Heart left ventricle (tissue), 16 donors: ENCODE measurements at regions not wholly inside any gene's neighbourhood (a gene's known extent, or its start where the extent isn't known, plus 50 kb on each side); places are given as distances from the start of the nearest gene placed in this dataset.

Experiments used
- ATAC-seq, 4 donors: fragments of 200-7000 bp; cut with Tn5 transposase; one replicate each; pipeline ENCODE4 v1.9.1; 2020 to 2022; ENCODE audit warnings: moderate library complexity in 4 of 4, mild to moderate bottlenecking in 3 of 4, moderate number of reproducible peaks in 1 of 4
- DNase-seq, 5 donors: peaks; one replicate each; pipeline ENCODE4 v3.0.0-alpha.2; 2020
- H3K27ac ChIP-seq, 12 donors: fragments of 200-600 bp; sonication (generic) in 4 of 12; one replicate each; pipeline versions ENCODE4 v1.5.0 to v1.8.0; 2016 to 2022; ENCODE audit warnings: mild to moderate bottlenecking in 2 of 12
- H3K27me3 ChIP-seq, 9 donors: fragments of 200-600 bp; sonication (generic) in 2 of 9; one replicate each; pipeline versions ENCODE4 v1.5.1 to v1.8.0; 2016 to 2022; ENCODE audit warnings: mild to moderate bottlenecking in 3 of 9
- H3K36me3 ChIP-seq, 9 donors: fragments of 200-600 bp; sonication (generic) in 2 of 9; one replicate each; pipeline versions ENCODE4 v1.5.0 to v1.8.0; 2018 to 2022; ENCODE audit warnings: mild to moderate bottlenecking in 2 of 9
- H3K4me1 ChIP-seq, 12 donors: fragments of 200-600 bp; sonication (generic) in 4 of 12; one replicate each; pipeline versions ENCODE4 v1.5.0 to v1.8.0; 2016 to 2022; ENCODE audit warnings: mild to moderate bottlenecking in 3 of 12
- H3K4me3 ChIP-seq, 12 donors: fragments of 200-600 bp; sonication (generic) in 4 of 12; one replicate each; pipeline versions ENCODE4 v1.5.0 to v1.8.0; 2017 to 2022; ENCODE audit warnings: mild to moderate bottlenecking in 9 of 12, moderate library complexity in 4 of 12
- H3K9me3 ChIP-seq, 12 donors: fragments of 200-600 bp; sonication (generic) in 4 of 12; one replicate each; pipeline versions ENCODE4 v1.5.0 to v1.8.0; 2016 to 2022; ENCODE audit warnings: mild to moderate bottlenecking in 1 of 12
- CTCF ChIP-seq, 12 donors: fragments of 200-600 bp; sonication (generic) in 4 of 12; IDR thresholded peaks; one replicate each; pipeline versions ENCODE4 v1.5.0 to v1.8.0; 2018 to 2022; ENCODE audit warnings: antibody characterized with exemption in 12 of 12, mild to moderate bottlenecking in 5 of 12
- POLR2A ChIP-seq, 2 donors: fragments of 450-650 bp; IDR thresholded peaks; one replicate each; pipeline ENCODE4 v1.6.1; 2017; ENCODE audit warnings: antibody characterized with exemption in 2 of 2, mild to moderate bottlenecking in 2 of 2, moderate library complexity in 2 of 2
- WGBS, 4 donors: extraction: QIAGEN DNeasy Blood & Tissue Kit in 2 of 4; methylation state at CpG; one replicate each; pipeline versions ENCODE4 v1.1.5 to v1.1.7; 2013 to 2018; 5-methylcytosine and 5-hydroxymethylcytosine counted together
- intact Hi-C, 10 donors: fragments of 100-400 bp; cut with DNase I; formaldehyde crosslinking; loops; one replicate each; pipeline versions ENCODE4 v1.11.1 to v1.14.2; 2022
- donor health status: ischemic (EF 13 %, LVEDD 7.1; RV severe dilation, severe dysfunction).
- donor health status: healthy with polysubstance abuse.
- donor health status: DM: no; HTN: yes; CAD: no.
- donor health status: DM: no; HTN: no; CAD: no.
- donor health status: ischemic (EF 25% LVEDD 6.9; RV normal size, moderate dysfunction).
- donor health status: ischemic (EF 25% LVEDD 5.7; RV mildly dilated, moderate dysfunction).
- donor health status: healthy.
- donor health status: DM: yes; HTN: yes; CAD: no.
- donor health status: ischemic (EF 35%, LVEDD 5.7; RV mildly dilated, moderate dysfunction).
- donor health status: nonischemic (EF 11% LVEDD 7.7; RV severe dilation, severe dysfunction).
- donor health status: DM: yes; HTN: yes; CAD: no.
- donor health status: PGD.
- donor health status: ischemic (EF 29% LVEDD 5.4; RV normal size, mild dysfunction).
- donor health status: nonischemic (EF 23%, LVEDD 6.1; RV moderate dilation, normal function).

GRCh38 chr7:25279705-25280104, 51.4 kb upstream of the NPVF start:
- ATAC-seq (no peak), DNase-seq (no peak)
- Histone ChIP-seq H3K9me3 (no peaks in the 10 kb centered on the region), H3K27ac (no peak overlapping the region), H3K4me1 (no peaks in the 10 kb centered on the region), H3K4me3 (no peak overlapping the region), H3K27me3 (no peaks in the 10 kb centered on the region), H3K36me3 (no peaks in the 10 kb centered on the region)
- intact Hi-C loops, result no loop called here
- WGBS, 4 donors, result 77 to 87% (median 84%) methylated on average over 4 of the region's 4 CpGs
- TF ChIP-seq POLR2A (IDR thresholded peaks at IDR 0.05) (no peak), CTCF (IDR thresholded peaks at IDR 0.05) (no peak)

- 75 to 87% (median 81%) methylated on average over 3 of the region's 3 CpGs for WGBS, 4 donors
- H3K4me3 ChIP-seq, result no peak overlapping the region
- ATAC-seq, result no peak
- TF ChIP-seq POLR2A (IDR thresholded peaks at IDR 0.05), result no peak
- TF ChIP-seq CTCF (IDR thresholded peaks at IDR 0.05), result no peak
- no peaks in the 10 kb centered on the region for H3K4me1 ChIP-seq
- H3K27me3 ChIP-seq, result no peaks in the 10 kb centered on the region
- H3K9me3 ChIP-seq, result no peaks in the 10 kb centered on the region
- intact Hi-C loops, result no loop called here
- no peaks in the 10 kb centered on the region for H3K36me3 ChIP-seq
- no peak overlapping the region for H3K27ac ChIP-seq
- DNase-seq, result no peak
Measured at GRCh38 chr7:25280181-25280580, 51.9 kb upstream of the NPVF start.

GRCh38 chr7:25282194-25282593, 53.9 kb upstream of the NPVF start:
- ATAC-seq, result no peak
- Histone ChIP-seq H3K36me3 (no peaks in the 10 kb centered on the region), H3K9me3 (no peaks in the 10 kb centered on the region), H3K4me1 (no peaks in the 10 kb centered on the region), H3K4me3 (no peak overlapping the region), H3K27me3 (no peaks in the 10 kb centered on the region), H3K27ac (no peak overlapping the region)
- intact Hi-C loops, result no loop called here
- no peak for DNase-seq
- WGBS, 4 donors, result 72 to 79% (median 75%) methylated on average over 8 of the region's 8 CpGs
- no peak for TF ChIP-seq CTCF (IDR thresholded peaks at IDR 0.05)
- no peak for TF ChIP-seq POLR2A (IDR thresholded peaks at IDR 0.05)

- no peak for ATAC-seq
- TF ChIP-seq POLR2A (IDR thresholded peaks at IDR 0.05) (no peak), CTCF (IDR thresholded peaks at IDR 0.05) (no peak)
- Histone ChIP-seq H3K4me1 (peaks cover 0 to 4% (median 0%) of the 10 kb centered on the region in 12 donors), H3K27me3 (no peaks in the 10 kb centered on the region), H3K4me3 (no peak overlapping the region), H3K9me3 (no peaks in the 10 kb centered on the region), H3K36me3 (no peaks in the 10 kb centered on the region), H3K27ac (no peak overlapping the region)
- DNase-seq, result no peak
- intact Hi-C loops, result no loop called here
Measured at GRCh38 chr7:25286756-25287155, 58.5 kb upstream of the NPVF start.
